ENCODE measurements at regions not wholly inside any gene's neighbourhood (a gene's known extent, or its start where the extent isn't known, plus 50 kb on each side); places are given as distances from the start of the nearest gene placed in this dataset.

- ChIA-PET CTCF (ENCODE audit: partially characterized antibody) (interaction anchor here (0.6 kb wide), 1 partner anchor 481 kb away, joined by 3 read pairs; no protein-coding TSS in a partner anchor), POLR2A (ENCODE audit: partially characterized antibody) (no interaction called here)
- no peak overlapping the region for H3K14ac ChIP-seq (ENCODE audit: insufficient read length)
- H3K56ac ChIP-seq (replicated peaks; ENCODE audit: insufficient read length, low read depth, low read length) = no peak overlapping the region
- H3K79me2 ChIP-seq (ENCODE audit: control insufficient read depth in 1 of 2, insufficient read depth in 2 of 2, low read length in 2 of 2) = no peaks in the 10 kb centered on the region
- H2AK5ac ChIP-seq (ENCODE audit: low read depth, low read length) = no peak overlapping the region
- FAIRE-seq = no peak
- no peaks in the 10 kb centered on the region for H4K20me1 ChIP-seq (replicated peaks in 1 of 2; ENCODE audit: control insufficient read depth in 1 of 2, insufficient read depth in 2 of 2, low read length in 2 of 2)
- H3K79me1 ChIP-seq (ENCODE audit: low read depth, low read length) = no peaks in the 10 kb centered on the region
- H3K4ac ChIP-seq (replicated peaks; ENCODE audit: insufficient read length, low read depth, low read length) = no peak overlapping the region
- H2BK120ac ChIP-seq (replicated peaks; ENCODE audit: low read depth, low read length) = no peak overlapping the region
- H2BK20ac ChIP-seq (ENCODE audit: low read length) = no peak overlapping the region
- H3K36me3 ChIP-seq (ENCODE audit: control insufficient read depth in 2 of 4, insufficient read depth in 4 of 4, low read length in 3 of 4) = no peaks in the 10 kb centered on the region
- no peak overlapping the region for H3K23ac ChIP-seq (ENCODE audit: insufficient read length)
- H3K4me3 ChIP-seq (ENCODE audit: extremely low read depth in 1 of 4, insufficient read depth in 2 of 4, low read depth in 3 of 4, low read length in 4 of 4) = no peak overlapping the region
- H3K9me3 ChIP-seq (ENCODE audit: insufficient read depth in 2 of 2, low read depth in 1 of 2, low read length in 1 of 2) = no peaks in the 10 kb centered on the region
- H3K18ac ChIP-seq (ENCODE audit: extremely low read depth, low read length) = no peak overlapping the region
- DNase-seq (ENCODE audit: low read depth in 1 of 2, low spot score in 2 of 2) = no peak
- no peaks in the 10 kb centered on the region for H3K23me2 ChIP-seq (ENCODE audit: low read depth, low read length)
- H3K9ac ChIP-seq (replicated peaks in 1 of 4; ENCODE audit: extremely low read depth in 1 of 4, low read depth in 3 of 4, low read length in 3 of 4) = no peak overlapping the region
- no peaks in the 10 kb centered on the region for H3K27me3 ChIP-seq (replicated peaks in 1 of 4; ENCODE audit: control insufficient read depth in 3 of 4, extremely low read depth in 1 of 4, insufficient read depth in 3 of 4, low read length in 3 of 4)
- H2AFZ ChIP-seq (ENCODE audit: low read length) = no peak overlapping the region
- no peak overlapping the region for H4K5ac ChIP-seq (ENCODE audit: insufficient read length, low read depth, low read length)
- no peak overlapping the region for H3K27ac ChIP-seq (ENCODE audit: low read depth, low read length)
- H2BK15ac ChIP-seq (ENCODE audit: low read length) = no peak overlapping the region
- 83% methylated on average over 2 of the region's 2 CpGs; no CpG with 5 or more reads in 1 of the 2 experiments for WGBS, 2 experiments (ENCODE audit: extremely low coverage in 1 of 2, insufficient coverage in 1 of 2, insufficient read length in 1 of 2, insufficient replicate concordance in 2 of 2, low coverage in 1 of 2, low lambda C conversion rate in 2 of 2, missing lambda C conversion rate in 1 of 2)
- H3K4me1 ChIP-seq (replicated peaks in 1 of 4; ENCODE audit: control insufficient read depth in 3 of 4, insufficient read depth in 4 of 4, low read length in 3 of 4) = no peaks in the 10 kb centered on the region
- H2BK5ac ChIP-seq (ENCODE audit: low read depth, low read length) = no peak overlapping the region
- no peak overlapping the region for H3K4me2 ChIP-seq (ENCODE audit: insufficient read depth in 1 of 2, low read depth in 2 of 2, low read length in 2 of 2)
- no peak overlapping the region for H4K91ac ChIP-seq (replicated peaks; ENCODE audit: insufficient read length, low read length)
- no peak overlapping the region for H2BK12ac ChIP-seq (ENCODE audit: low read depth, low read length)
- no peak overlapping the region for H4K8ac ChIP-seq (ENCODE audit: extremely low read depth, insufficient read depth, low read length)
- TF ChIP-seq RNF2 (IDR thresholded peaks at IDR 0.05; ENCODE audit: borderline replicate concordance, low read depth, low read length, missing control alignments, poor library complexity, severe bottlenecking) (no peak), JUN (IDR thresholded peaks at IDR 0.05; ENCODE audit: low read depth, low read length) (no peak), POLR2AphosphoS5 (IDR thresholded peaks at IDR 0.05; ENCODE audit: low read depth, low read length) (no peak), CBX8 (IDR thresholded peaks at IDR 0.05; ENCODE audit: borderline replicate concordance, low read depth, low read length) (no peak), TAF7 (optimal IDR thresholded peaks at IDR 0.05; ENCODE audit: borderline replicate concordance, low read depth, low read length) (no peak), RBBP5 (IDR thresholded peaks at IDR 0.05; ENCODE audit: borderline replicate concordance, low read depth, low read length) (no peak), HDAC2 (IDR thresholded peaks at IDR 0.05; ENCODE audit: borderline replicate concordance in 1 of 2, low read depth in 2 of 2, low read length in 2 of 2) (no peak)
Measured at GRCh38 chr4:24164054-24164693, 274.3 kb upstream of the PPARGC1A start.
